MCF 10A (cell line): ENCODE measurements at regions not wholly inside any gene's neighbourhood (a gene's known extent, or its start where the extent isn't known, plus 50 kb on each side); places are given as distances from the start of the nearest gene placed in this dataset.
"Not testable (repeated sequence)": the region's sequence is repeated elsewhere in the genome, so short reads cannot be mapped to it uniquely, and the experiment has no call there.

Experiments
- BruUV-seq: library from RNA; stranded (reverse); fragments of 400-500 nt; replicated peaks from 2 replicates; lab custom pipeline; 2021; lab: Mats Ljungman, UMichigan
- CTCF ChIA-PET: fragments of 300-600 bp; sonication (Branson Sonifier 250); formaldehyde crosslinking; extraction: SDS; loops from one replicate; lab custom pipeline; 2021; ENCODE audit warnings: antibody characterized with exemption, inconsistent platforms; lab: Yijun Ruan, JAX
- POLR2A ChIA-PET: fragments of 300-600, 350-650 bp; sonication (Branson Sonifier 250); formaldehyde crosslinking; extraction: SDS; loops from one replicate; lab custom pipeline; 2020; ENCODE audit warnings: antibody characterized with exemption, inconsistent platforms; lab: Yijun Ruan, JAX
- DNase-seq: peaks from one replicate; pipeline ENCODE4 v3.0.0-alpha.2; 2018; ENCODE audit not compliant: unreplicated experiment
- H3K27ac Mint-ChIP-seq: one replicate; pipeline ENCODE4 v1.8.0; 2022; ENCODE audit warnings: mild to moderate bottlenecking, low read depth, mixed read lengths; ENCODE audit not compliant: unreplicated experiment
- H3K27me3 Mint-ChIP-seq: one replicate; pipeline ENCODE4 v1.8.0; 2022; ENCODE audit warnings: mixed read lengths; ENCODE audit not compliant: insufficient read depth, unreplicated experiment
- H3K36me3 Mint-ChIP-seq: one replicate; pipeline ENCODE4 v1.8.0; 2022; ENCODE audit warnings: mild to moderate bottlenecking, moderate library complexity, mixed read lengths; ENCODE audit not compliant: insufficient read depth, unreplicated experiment
- H3K4me1 Mint-ChIP-seq: one replicate; pipeline ENCODE4 v1.8.0; 2022; ENCODE audit warnings: mixed read lengths; ENCODE audit not compliant: insufficient read depth, unreplicated experiment
- H3K4me3 Mint-ChIP-seq: one replicate; pipeline ENCODE4 v1.8.0; 2022; ENCODE audit warnings: mild to moderate bottlenecking, moderate library complexity, mixed read lengths; ENCODE audit not compliant: unreplicated experiment
- H3K9me3 Mint-ChIP-seq: one replicate; pipeline ENCODE4 v1.8.0; 2022; ENCODE audit warnings: mixed read lengths; ENCODE audit not compliant: unreplicated experiment
- intact Hi-C: fragments of 100-400 bp; cut with micrococcal nuclease; formaldehyde crosslinking; loops from 2 replicates; pipeline ENCODE4 v1.14.1; 2022
- TF ChIP-seq, protein P1 (sequence below): fragments of 200-600 bp; IDR thresholded peaks from one replicate; pipeline ENCODE4 v1.8.0; 2022; ENCODE audit warnings: antibody characterized with exemption, mild to moderate bottlenecking; ENCODE audit not compliant: unreplicated experiment

- Mint-ChIP-seq H3K36me3 (peaks cover 4% of the 10 kb centered on the region), H3K4me3 (no peak overlapping the region), H3K9me3 (peaks cover 13% of the 10 kb centered on the region), H3K27ac (no peak overlapping the region), H3K4me1 (no peaks in the 10 kb centered on the region), H3K27me3 (peaks cover 15% of the 10 kb centered on the region)
- ChIA-PET CTCF (no interaction called here), POLR2A (no interaction called here)
- intact Hi-C loops: no loop called here
- BruUV-seq: no TSS peak
- DNase-seq: no peak
- TF ChIP-seq, protein P1, sequence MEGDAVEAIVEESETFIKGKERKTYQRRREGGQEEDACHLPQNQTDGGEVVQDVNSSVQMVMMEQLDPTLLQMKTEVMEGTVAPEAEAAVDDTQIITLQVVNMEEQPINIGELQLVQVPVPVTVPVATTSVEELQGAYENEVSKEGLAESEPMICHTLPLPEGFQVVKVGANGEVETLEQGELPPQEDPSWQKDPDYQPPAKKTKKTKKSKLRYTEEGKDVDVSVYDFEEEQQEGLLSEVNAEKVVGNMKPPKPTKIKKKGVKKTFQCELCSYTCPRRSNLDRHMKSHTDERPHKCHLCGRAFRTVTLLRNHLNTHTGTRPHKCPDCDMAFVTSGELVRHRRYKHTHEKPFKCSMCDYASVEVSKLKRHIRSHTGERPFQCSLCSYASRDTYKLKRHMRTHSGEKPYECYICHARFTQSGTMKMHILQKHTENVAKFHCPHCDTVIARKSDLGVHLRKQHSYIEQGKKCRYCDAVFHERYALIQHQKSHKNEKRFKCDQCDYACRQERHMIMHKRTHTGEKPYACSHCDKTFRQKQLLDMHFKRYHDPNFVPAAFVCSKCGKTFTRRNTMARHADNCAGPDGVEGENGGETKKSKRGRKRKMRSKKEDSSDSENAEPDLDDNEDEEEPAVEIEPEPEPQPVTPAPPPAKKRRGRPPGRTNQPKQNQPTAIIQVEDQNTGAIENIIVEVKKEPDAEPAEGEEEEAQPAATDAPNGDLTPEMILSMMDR: no peak
These were observed 64.8 kb upstream of the TBC1D3K start for GRCh38 chr17:37859451-37859850.

GRCh38 chr17:37858391-37858790 is 65.8 kb upstream of the TBC1D3K start:
- H3K27me3 Mint-ChIP-seq, H3K4me3 Mint-ChIP-seq, DNase-seq, CTCF ChIA-PET, H3K4me1 Mint-ChIP-seq, intact Hi-C loops, H3K36me3 Mint-ChIP-seq, H3K27ac Mint-ChIP-seq, BruUV-seq, POLR2A ChIA-PET: not testable (repeated sequence)
- peaks cover 13% of the 10 kb centered on the region for H3K9me3 Mint-ChIP-seq

- H3K4me1 Mint-ChIP-seq: no peaks in the 10 kb centered on the region
- ChIA-PET POLR2A (no interaction called here), CTCF (no interaction called here)
- H3K36me3 Mint-ChIP-seq: no peaks in the 10 kb centered on the region
- TF ChIP-seq, protein P1: no peak
- H3K27ac Mint-ChIP-seq: no peak overlapping the region
- DNase-seq: no peak
- peaks cover under 1% of the 10 kb centered on the region for H3K27me3 Mint-ChIP-seq
- BruUV-seq: no TSS peak
- peaks cover 13% of the 10 kb centered on the region for H3K9me3 Mint-ChIP-seq
- no peak overlapping the region for H3K4me3 Mint-ChIP-seq
- intact Hi-C loops: no loop called here
These were observed 68.0 kb upstream of the TBC1D3K start for GRCh38 chr17:37856245-37856644.

DNA sequence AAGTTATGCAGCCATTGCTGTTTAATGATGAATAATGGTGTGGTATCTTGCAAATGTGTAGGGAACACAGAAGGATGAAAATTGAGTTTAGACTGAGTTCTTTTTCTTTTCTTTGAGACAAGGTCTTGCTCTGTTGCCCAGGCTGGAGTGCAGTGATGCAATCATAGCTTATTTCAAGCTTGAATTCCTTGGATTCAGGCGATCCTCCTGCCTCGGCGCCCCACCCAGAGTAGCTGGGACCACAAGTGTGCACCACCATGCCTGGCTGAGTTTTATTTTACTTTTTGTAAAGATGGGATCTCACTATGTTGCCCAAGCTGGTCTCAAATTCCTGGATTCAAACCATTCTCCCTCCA is 74.6 kb upstream of the TBC1D3K start:
- TF ChIP-seq, protein P1: no peak
- BruUV-seq: no TSS peak
- intact Hi-C loops: loop anchor here (1.0 kb wide), 1 partner anchor 199 kb away; no protein-coding TSS in a partner anchor
- no peak for DNase-seq
- ChIA-PET POLR2A (no interaction called here), CTCF (interaction anchor here (0.7 kb wide), 2 partner anchors 11 to 473 kb away, joined by 4 to 5 read pairs; no protein-coding TSS in a partner anchor)
- Mint-ChIP-seq H3K27ac (peak overlapping the region; percentile 11), H3K4me3 (no peak overlapping the region), H3K9me3 (no peaks in the 10 kb centered on the region), H3K36me3 (no peaks in the 10 kb centered on the region), H3K27me3 (peaks cover 11% of the 10 kb centered on the region), H3K4me1 (peaks cover 6% of the 10 kb centered on the region)
